Stimulated activated CD4-positive, alpha-beta T cell treated with anti-CD3 and anti-CD28 coated beads, Interleukin-12 subunit alpha, Interleukin-12 subunit beta, amount 100 ng/mL, for 24 hours (primary cell): ENCODE measurements at regions not wholly inside any gene's neighbourhood (a gene's known extent, or its start where the extent isn't known, plus 50 kb on each side); places are given as distances from the start of the nearest gene placed in this dataset.

Experiments used
- DNase-seq, 2 experiments: peaks; one replicate each; pipeline ENCODE4 v3.0.0-alpha.2; 2020; ENCODE audit warnings: low read depth in 2 of 2

- no peak for DNase-seq
Measured at GRCh38 chr11:16685914-16686313, 52.5 kb upstream of the C11orf58 start.

- no peak for DNase-seq
Measured at GRCh38 chr11:16678466-16679116, 59.9 kb upstream of the C11orf58 start.

- DNase-seq, result no peak
Measured at GRCh38 chr11:16669799-16670415, 68.5 kb upstream of the C11orf58 start.

GRCh38 chr11:16632295-16633200 is 105.9 kb upstream of the C11orf58 start:
- no peak for DNase-seq

GRCh38 chr11:16630651-16631050 is 107.8 kb upstream of the C11orf58 start:
- DNase-seq, result no peak

GRCh38 chr11:16618431-16618830 is 120.0 kb upstream of the C11orf58 start:
- no peak for DNase-seq

GRCh38 chr11:16615480-16615879 is 123.0 kb upstream of the C11orf58 start:
- no peak for DNase-seq

- peak in 1 of 2 experiments; percentile 67 for DNase-seq
Measured at GRCh38 chr11:16613512-16614381, 124.7 kb upstream of the C11orf58 start.

- no peak for DNase-seq
Measured at GRCh38 chr11:16613262-16613511, 125.3 kb upstream of the C11orf58 start.

- no peak for DNase-seq
Measured at GRCh38 chr11:16612566-16613261, 125.7 kb upstream of the C11orf58 start.

GRCh38 chr11:16611926-16612565 is 126.4 kb upstream of the C11orf58 start:
- DNase-seq, result no peak

- no peak for DNase-seq
Measured at GRCh38 chr11:16611401-16611921, 127.0 kb upstream of the C11orf58 start.

- DNase-seq, result no peak
Measured at GRCh38 chr11:16610738-16611388, 127.6 kb upstream of the C11orf58 start.

GRCh38 chr11:16610213-16610737 is 128.2 kb upstream of the C11orf58 start:
- no peak for DNase-seq

GRCh38 chr11:16609769-16610168 is 128.7 kb upstream of the C11orf58 start:
- no peak for DNase-seq

GRCh38 chr11:16607675-16608644 is 130.5 kb upstream of the C11orf58 start:
- no peak for DNase-seq

- no peak for DNase-seq
Measured at GRCh38 chr11:16606784-16607674, 131.4 kb upstream of the C11orf58 start.
